H1 (cell line): ENCODE measurements at regions not wholly inside any gene's neighbourhood (a gene's known extent, or its start where the extent isn't known, plus 50 kb on each side); places are given as distances from the start of the nearest gene placed in this dataset.

Experiments used
- CTCF ChIA-PET: fragments of 300-600 bp; sonication (Branson Sonifier 250); formaldehyde crosslinking; loops from one replicate; lab custom pipeline; 2021; ENCODE audit not compliant: partially characterized antibody; lab: Charles Lee
- POLR2A ChIA-PET: fragments of 300-600 bp; sonication (Branson Sonifier 250); formaldehyde crosslinking; loops from one replicate; lab custom pipeline; 2021; ENCODE audit warnings: inconsistent platforms; ENCODE audit not compliant: partially characterized antibody; lab: Charles Lee
- DNase-seq, 2 experiments: peaks; one replicate each; pipeline versions ENCODE4 v3.0.0 to v3.0.0-alpha.2; 2010 to 2022; ENCODE audit warnings: low spot score in 2 of 2, low read depth in 1 of 2, mixed read lengths in 1 of 2
- FAIRE-seq: peaks from 2 replicates; lab custom pipeline; 2011; peaks lifted over from hg19 to GRCh38; lab: Jason Lieb, UNC
- H2AFZ ChIP-seq: 2 replicates; pipeline ENCODE4 v1.8.1; 2012; ENCODE audit warnings: low read length, inconsistent platforms
- H2AK5ac ChIP-seq: 2 replicates; pipeline ENCODE4 v1.6.1; 2013; ENCODE audit warnings: low read depth, low read length
- H2BK120ac ChIP-seq: replicated peaks from 2 replicates; pipeline ENCODE3; 2013; ENCODE audit warnings: low read depth, low read length, inconsistent platforms
- H2BK12ac ChIP-seq: 2 replicates; pipeline ENCODE4 v1.6.1; 2013; ENCODE audit warnings: low read depth, low read length
- H2BK15ac ChIP-seq: 2 replicates; pipeline ENCODE4 v1.6.1; 2013; ENCODE audit warnings: low read length
- H2BK20ac ChIP-seq: 2 replicates; pipeline ENCODE4 v1.6.1; 2013; ENCODE audit warnings: low read length
- H2BK5ac ChIP-seq: 2 replicates; pipeline ENCODE4 v1.6.1; 2013; ENCODE audit warnings: low read depth, low read length
- H3K14ac ChIP-seq: 2 replicates; pipeline ENCODE4 v1.6.1; 2013; ENCODE audit warnings: inconsistent platforms; ENCODE audit not compliant: insufficient read length
- H3K18ac ChIP-seq: 2 replicates; pipeline ENCODE4 v1.6.1; 2013; ENCODE audit warnings: low read length; ENCODE audit errors: extremely low read depth
- H3K23ac ChIP-seq: 2 replicates; pipeline ENCODE4 v1.6.1; 2013; ENCODE audit warnings: inconsistent platforms; ENCODE audit not compliant: insufficient read length
- H3K23me2 ChIP-seq: 2 replicates; pipeline ENCODE4 v1.6.1; 2013; ENCODE audit warnings: low read depth, low read length
- H3K27ac ChIP-seq: 2 replicates; pipeline ENCODE4 v1.6.1; 2011; ENCODE audit warnings: low read depth, low read length, inconsistent platforms
- H3K27me3 ChIP-seq, 4 experiments: replicated peaks in 1 of 4; 1 replicate in 1 of 4; 2 replicates in 3 of 4; pipeline versions ENCODE4 v1.6.1 to v1.8.1; 2011 to 2013; ENCODE audit warnings: low read length in 3 of 4, mild to moderate bottlenecking in 3 of 4, inconsistent platforms in 2 of 4, mixed read lengths in 2 of 4, moderate library complexity in 1 of 4; ENCODE audit not compliant: control insufficient read depth in 3 of 4, insufficient read depth in 3 of 4; ENCODE audit errors: extremely low read depth in 1 of 4
- H3K36me3 ChIP-seq, 4 experiments: 2 replicates each; pipeline versions ENCODE4 v1.6.1 to v1.8.1; 2011 to 2013; ENCODE audit warnings: mild to moderate bottlenecking in 4 of 4, low read length in 3 of 4, moderate library complexity in 2 of 4, control low read depth in 1 of 4, inconsistent platforms in 1 of 4; ENCODE audit not compliant: insufficient read depth in 4 of 4, control insufficient read depth in 2 of 4
- H3K4ac ChIP-seq: replicated peaks from 2 replicates; pipeline ENCODE3; 2013; ENCODE audit warnings: low read length, low read depth, mixed read lengths, inconsistent platforms; ENCODE audit not compliant: insufficient read length
- H3K4me1 ChIP-seq, 4 experiments: replicated peaks in 1 of 4; 1 replicate in 1 of 4; 2 replicates in 3 of 4; pipeline versions ENCODE4 v1.6.1 to v1.8.1; 2011 to 2013; ENCODE audit warnings: low read length in 3 of 4, inconsistent platforms in 2 of 4, mixed read lengths in 1 of 4; ENCODE audit not compliant: insufficient read depth in 4 of 4, control insufficient read depth in 3 of 4
- H3K4me2 ChIP-seq, 2 experiments: 2 replicates each; pipeline versions ENCODE4 v1.6.1 to v1.8.1; 2011 to 2013; ENCODE audit warnings: low read depth in 2 of 2, low read length in 2 of 2, control low read depth in 1 of 2, inconsistent platforms in 1 of 2, mild to moderate bottlenecking in 1 of 2; ENCODE audit not compliant: insufficient read depth in 1 of 2
- H3K4me3 ChIP-seq, 4 experiments: fragments of 200-600, 300-600 bp in 1 of 4; sonication (generic), shearing (Covaris generic), sonication (Bioruptor Twin) in 1 of 4; 2 replicates each; pipeline versions ENCODE4 v1.5.1 to v1.8.1; 2011 to 2016; ENCODE audit warnings: low read length in 4 of 4, low read depth in 3 of 4, control low read depth in 2 of 4, inconsistent platforms in 2 of 4, mild to moderate bottlenecking in 2 of 4, mixed read lengths in 1 of 4, moderate library complexity in 1 of 4; ENCODE audit not compliant: insufficient read depth in 2 of 4; ENCODE audit errors: extremely low read depth in 1 of 4
- H3K56ac ChIP-seq: replicated peaks from 2 replicates; pipeline ENCODE3; 2013; ENCODE audit warnings: low read depth, mild to moderate bottlenecking, mixed read lengths, low read length, inconsistent platforms; ENCODE audit not compliant: insufficient read length
- H3K79me1 ChIP-seq: 2 replicates; pipeline ENCODE4 v1.6.1; 2013; ENCODE audit warnings: low read depth, low read length, control low read depth
- H3K79me2 ChIP-seq, 2 experiments: 2 replicates each; pipeline versions ENCODE4 v1.6.1 to v1.8.1; 2012 to 2013; ENCODE audit warnings: low read length in 2 of 2, mild to moderate bottlenecking in 2 of 2, inconsistent platforms in 1 of 2; ENCODE audit not compliant: insufficient read depth in 2 of 2, control insufficient read depth in 1 of 2
- H3K9ac ChIP-seq, 4 experiments: replicated peaks in 1 of 4; 1 replicate in 1 of 4; 2 replicates in 3 of 4; pipeline versions ENCODE4 v1.6.1 to v1.8.1; 2011 to 2013; ENCODE audit warnings: low read depth in 3 of 4, low read length in 3 of 4, control low read depth in 2 of 4, mild to moderate bottlenecking in 2 of 4, moderate library complexity in 2 of 4, inconsistent platforms in 1 of 4; ENCODE audit errors: extremely low read depth in 1 of 4
- H3K9me3 ChIP-seq, 2 experiments: 2 replicates each; pipeline versions ENCODE4 v1.6.1 to v1.8.1; 2012 to 2013; ENCODE audit warnings: mild to moderate bottlenecking in 2 of 2, moderate library complexity in 2 of 2, control low read depth in 1 of 2, inconsistent platforms in 1 of 2, low read depth in 1 of 2, low read length in 1 of 2, mixed read lengths in 1 of 2; ENCODE audit not compliant: insufficient read depth in 2 of 2
- H4K20me1 ChIP-seq, 2 experiments: replicated peaks in 1 of 2; 2 replicates each; pipeline versions ENCODE3 to v1.8.1; 2011 to 2013; ENCODE audit warnings: inconsistent platforms in 2 of 2, low read length in 2 of 2, mild to moderate bottlenecking in 1 of 2; ENCODE audit not compliant: insufficient read depth in 2 of 2, control insufficient read depth in 1 of 2
- H4K5ac ChIP-seq: 2 replicates; pipeline ENCODE4 v1.6.1; 2013; ENCODE audit warnings: low read length, low read depth, mixed read lengths, inconsistent platforms; ENCODE audit not compliant: insufficient read length
- H4K8ac ChIP-seq: 2 replicates; pipeline ENCODE4 v1.8.0; 2013; ENCODE audit warnings: mild to moderate bottlenecking, moderate library complexity, low read length, inconsistent platforms; ENCODE audit not compliant: insufficient read depth; ENCODE audit errors: extremely low read depth
- H4K91ac ChIP-seq: replicated peaks from 2 replicates; pipeline ENCODE3; 2013; ENCODE audit warnings: low read length, mixed read lengths, inconsistent platforms; ENCODE audit not compliant: insufficient read length
- ASH2L ChIP-seq: fragments of 200-600, 300-600 bp; sonication (generic); IDR thresholded peaks from one replicate; pipeline ENCODE4 v1.7.1; 2017; ENCODE audit warnings: low read length
- ATF3 ChIP-seq: IDR thresholded peaks from 2 replicates; pipeline ENCODE4 v1.6.1; 2011; ENCODE audit warnings: low read depth, mild to moderate bottlenecking, low read length; ENCODE audit not compliant: insufficient read depth
- EP300 ChIP-seq, 2 experiments: IDR thresholded peaks; 1 replicate in 1 of 2; 2 replicates in 1 of 2; pipeline ENCODE4 v1.6.1; 2011 to 2012; ENCODE audit warnings: low read depth in 2 of 2, low read length in 2 of 2, mild to moderate bottlenecking in 2 of 2, borderline replicate concordance in 1 of 2, inconsistent platforms in 1 of 2, moderate library complexity in 1 of 2
- GTF2F1 ChIP-seq: IDR thresholded peaks from 2 replicates; pipeline ENCODE4 v1.6.1; 2012; ENCODE audit warnings: low read depth, low read length, improper control_type of control experiment, borderline replicate concordance
- NANOG ChIP-seq: IDR thresholded peaks from 2 replicates; pipeline ENCODE4 v1.6.1; 2011; ENCODE audit warnings: low read length, low read depth, mild to moderate bottlenecking, inconsistent platforms; ENCODE audit not compliant: insufficient read depth, poor library complexity, severe bottlenecking
- RBBP5 ChIP-seq: IDR thresholded peaks from 2 replicates; pipeline ENCODE4 v1.7.1; 2012; ENCODE audit warnings: low read depth, mild to moderate bottlenecking, inconsistent platforms, low read length, moderate library complexity, borderline replicate concordance
- USF2 ChIP-seq: IDR thresholded peaks from 2 replicates; pipeline ENCODE4 v1.6.1; 2011; ENCODE audit warnings: low read length, improper control_type of control experiment
- ZNF274 ChIP-seq: IDR thresholded peaks from 2 replicates; pipeline ENCODE4 v1.7.0; 2012; ENCODE audit warnings: low read length, borderline replicate concordance; ENCODE audit errors: extremely low read depth
- WGBS, 2 experiments: shearing (Covaris generic) in 1 of 2; methylation state at CpG; one replicate each; pipeline versions ENCODE4 v1.1.6 to v1.1.7; 2013 to 2015; ENCODE audit warnings: low lambda C conversion rate in 2 of 2, mixed read lengths in 2 of 2, inconsistent platforms in 1 of 2, low coverage in 1 of 2, missing lambda C conversion rate in 1 of 2; ENCODE audit not compliant: insufficient replicate concordance in 2 of 2, insufficient coverage in 1 of 2, insufficient read length in 1 of 2; ENCODE audit errors: extremely low coverage in 1 of 2, missing lambda C conversion rate in 1 of 2; 5-methylcytosine and 5-hydroxymethylcytosine counted together

- H4K5ac ChIP-seq, result no peak overlapping the region
- H2BK20ac ChIP-seq, result no peak overlapping the region
- DNase-seq, result no peak
- H3K23ac ChIP-seq, result no peak overlapping the region
- H3K27ac ChIP-seq, result no peak overlapping the region
- H4K20me1 ChIP-seq, result no peaks in the 10 kb centered on the region
- H2AK5ac ChIP-seq, result no peak overlapping the region
- CTCF ChIA-PET, result interaction anchor here (0.6 kb wide), 1 partner anchor 144 kb away, joined by 3 read pairs; no protein-coding TSS in a partner anchor
- no peaks in the 10 kb centered on the region for H3K9me3 ChIP-seq
- no peaks in the 10 kb centered on the region for H3K79me1 ChIP-seq
- H3K4ac ChIP-seq, result no peak overlapping the region
- H3K14ac ChIP-seq, result no peak overlapping the region
- POLR2A ChIA-PET, result no interaction called here
- no peak overlapping the region for H3K9ac ChIP-seq
- H2BK15ac ChIP-seq, result no peak overlapping the region
- H3K36me3 ChIP-seq, result no peaks in the 10 kb centered on the region
- no peak overlapping the region for H2BK120ac ChIP-seq
- H3K18ac ChIP-seq, result no peak overlapping the region
- no peak overlapping the region for H2BK5ac ChIP-seq
- H3K4me1 ChIP-seq, result no peaks in the 10 kb centered on the region
- H3K79me2 ChIP-seq, result no peaks in the 10 kb centered on the region
- no peak overlapping the region for H4K91ac ChIP-seq
- H3K27me3 ChIP-seq, result no peaks in the 10 kb centered on the region
- FAIRE-seq, result no peak
- no peak overlapping the region for H2BK12ac ChIP-seq
- H3K4me3 ChIP-seq, result no peak overlapping the region
- H4K8ac ChIP-seq, result no peak overlapping the region
- 70% methylated on average over 4 of the region's 4 CpGs; no CpG with 5 or more reads in 1 of the 2 experiments for WGBS, 2 experiments
- no peak overlapping the region for H2AFZ ChIP-seq
- H3K56ac ChIP-seq, result no peak overlapping the region
- no peak overlapping the region for H3K4me2 ChIP-seq
- H3K23me2 ChIP-seq, result no peaks in the 10 kb centered on the region
- TF ChIP-seq ATF3, result no peak
- no peak for TF ChIP-seq ASH2L
- no peak for TF ChIP-seq RBBP5
- no peak for TF ChIP-seq EP300 (IDR thresholded peaks at IDR 0.05; ENCODE audit: borderline replicate concordance in 1 of 2, low read depth in 2 of 2, low read length in 2 of 2)
- TF ChIP-seq NANOG, result no peak
- TF ChIP-seq ZNF274, result no peak
- no peak for TF ChIP-seq GTF2F1
- TF ChIP-seq USF2, result no peak
Measured at GRCh38 chr14:83611491-83611890, 1918.5 kb upstream of the FLRT2 start.
